Lower leg skin (tissue), 3 donors: ENCODE measurements at regions not wholly inside any gene's neighbourhood (a gene's known extent, or its start where the extent isn't known, plus 50 kb on each side); places are given as distances from the start of the nearest gene placed in this dataset.

Experiments
- CTCF ChIP-seq, 3 donors: fragments of 450-650 bp; IDR thresholded peaks; one replicate each; pipeline ENCODE4 v1.5.1; 2016; ENCODE audit warnings: antibody characterized with exemption in 3 of 3, mild to moderate bottlenecking in 3 of 3, moderate library complexity in 2 of 3
- POLR2A ChIP-seq, 2 donors: fragments of 450-650 bp; IDR thresholded peaks; one replicate each; pipeline ENCODE4 v1.6.1; 2016 to 2017; ENCODE audit warnings: antibody characterized with exemption in 2 of 2, mild to moderate bottlenecking in 1 of 2, moderate library complexity in 1 of 2

- TF ChIP-seq CTCF (IDR thresholded peaks at IDR 0.05) (no peak), POLR2A (IDR thresholded peaks at IDR 0.05) (no peak)
Observed at GRCh38 chr22:44439356-44440223, 58.4 kb downstream of the RTL6 start.
